ENCODE measurements at regions not wholly inside any gene's neighbourhood (a gene's known extent, or its start where the extent isn't known, plus 50 kb on each side); places are given as distances from the start of the nearest gene placed in this dataset.
A peak's percentile ranks its signal among the peaks of the same experiment; 100 is the strongest.
"Not testable (repeated sequence)": the region's sequence is repeated elsewhere in the genome, so short reads cannot be mapped to it uniquely, and the experiment has no call there.

DNA sequence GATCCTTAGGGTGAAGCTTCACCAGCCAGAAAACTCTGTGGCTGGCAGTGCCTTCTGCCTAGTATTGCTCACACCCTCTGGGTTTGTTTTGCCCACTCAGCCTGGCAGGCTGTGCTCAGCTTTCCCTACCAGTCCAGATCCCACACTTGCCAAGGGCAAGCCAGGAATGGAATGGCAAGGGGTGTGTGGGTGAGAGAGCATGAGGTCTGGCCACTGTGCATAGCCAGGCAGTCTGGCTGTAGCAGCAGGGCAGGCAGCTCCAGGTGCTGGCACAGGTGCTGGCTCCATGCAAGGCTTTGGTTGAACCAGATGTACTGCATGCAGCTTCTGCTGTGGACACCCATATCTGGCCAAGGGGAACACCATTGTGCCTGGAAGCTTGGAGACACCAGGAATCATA is 1720.3 kb downstream of the HACE1 start:
- DNase-seq: no peak

DNA sequence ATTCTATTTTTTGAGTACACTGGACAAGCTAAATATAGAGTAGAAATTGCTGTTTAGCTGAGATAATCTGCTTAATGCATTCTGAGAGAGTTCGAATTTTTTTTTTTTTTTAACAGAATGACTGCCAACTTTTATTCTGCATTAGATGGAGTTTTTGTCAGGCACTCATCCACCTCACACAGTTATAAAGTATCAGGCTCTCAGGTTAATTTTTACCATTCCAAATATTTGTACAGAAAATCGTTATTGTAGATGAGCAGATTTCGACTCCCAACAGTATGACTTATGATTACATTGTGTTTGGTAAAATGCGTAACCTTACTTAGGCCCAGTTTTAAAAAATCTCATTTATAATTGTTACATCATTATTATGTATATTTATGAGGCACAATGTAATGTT is 1731.0 kb downstream of the GRIK2 start:
- no peak for DNase-seq

DNA sequence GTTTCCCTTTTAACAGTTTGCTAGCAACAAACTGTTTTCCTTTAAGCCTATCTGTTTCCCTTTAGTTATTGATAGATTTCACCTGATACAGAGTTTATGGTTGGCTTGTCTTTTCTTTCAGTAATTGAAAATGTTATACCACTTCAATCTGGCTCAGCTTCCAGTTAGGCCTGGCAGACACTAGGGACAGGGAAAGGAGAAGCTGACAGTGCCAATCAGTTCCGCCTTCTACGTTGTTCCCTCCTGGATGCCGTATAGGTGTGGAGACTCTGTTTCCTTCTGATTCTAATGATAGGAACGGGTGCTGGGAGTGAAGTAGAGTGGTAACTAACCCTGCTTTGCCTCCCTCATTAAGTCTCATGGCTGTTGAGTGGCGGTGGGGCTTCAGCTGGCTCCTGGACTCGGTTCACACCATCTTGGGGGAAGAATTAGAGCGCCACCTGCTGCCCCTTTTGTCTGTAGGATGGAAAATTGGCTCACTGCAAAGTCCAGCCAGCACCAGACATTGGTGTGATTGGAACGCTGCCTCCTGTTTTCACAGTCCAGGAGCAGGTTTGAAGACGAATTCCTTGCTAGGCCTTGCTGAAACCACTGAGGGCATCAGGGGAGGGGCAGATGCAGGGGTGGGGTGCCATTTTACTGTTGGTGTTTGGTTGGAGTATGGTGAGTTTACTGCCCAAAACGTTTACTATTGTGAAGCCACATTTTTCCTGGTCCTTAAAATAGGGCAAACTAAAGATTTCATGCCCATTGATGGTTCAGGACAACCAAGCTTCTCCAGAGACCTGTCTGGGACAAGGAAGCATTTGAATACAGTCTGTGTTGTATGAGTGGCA is 1729.5 kb downstream of the GRIK2 start:
- DNase-seq: peak; percentile 68

DNA sequence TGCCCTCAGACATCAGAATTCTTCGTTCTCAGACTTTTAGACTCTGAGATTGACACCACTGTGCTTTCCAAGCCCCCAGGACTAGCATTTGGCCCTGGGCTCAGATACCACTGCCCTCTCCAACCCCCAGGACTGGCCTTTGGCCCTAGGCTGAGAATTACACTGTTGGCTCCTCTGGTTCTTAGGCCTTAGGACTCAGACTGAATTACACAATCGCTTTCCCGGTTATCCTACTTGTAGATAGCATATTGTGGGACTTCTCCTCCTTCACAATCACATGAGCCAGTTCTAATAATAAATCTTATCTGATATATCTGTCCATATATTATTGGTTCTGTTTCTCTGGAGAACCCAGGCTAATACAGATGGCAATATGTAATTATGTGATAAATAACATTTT is 1725.5 kb downstream of the GRIK2 start:
- DNase-seq: no peak

DNA sequence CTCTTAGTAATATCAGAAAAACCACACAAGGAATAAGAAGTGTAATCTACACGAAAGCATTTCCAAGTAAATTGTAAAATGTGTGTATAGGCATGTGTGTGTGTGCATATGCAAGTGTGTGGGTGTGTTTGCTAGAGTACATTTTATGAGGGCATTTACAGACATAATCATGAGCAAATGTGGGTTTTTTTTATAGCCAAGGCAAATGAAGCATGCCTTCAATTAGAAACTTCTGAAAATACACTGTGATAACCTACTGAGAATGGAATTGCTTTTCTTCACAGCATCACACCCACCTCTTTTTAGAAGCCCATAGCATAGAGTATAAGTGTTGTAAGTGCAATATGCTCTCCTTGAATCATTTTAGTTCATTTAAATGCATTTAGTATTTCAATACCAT is 1721.1 kb downstream of the GRIK2 start:
- DNase-seq: no peak

DNA sequence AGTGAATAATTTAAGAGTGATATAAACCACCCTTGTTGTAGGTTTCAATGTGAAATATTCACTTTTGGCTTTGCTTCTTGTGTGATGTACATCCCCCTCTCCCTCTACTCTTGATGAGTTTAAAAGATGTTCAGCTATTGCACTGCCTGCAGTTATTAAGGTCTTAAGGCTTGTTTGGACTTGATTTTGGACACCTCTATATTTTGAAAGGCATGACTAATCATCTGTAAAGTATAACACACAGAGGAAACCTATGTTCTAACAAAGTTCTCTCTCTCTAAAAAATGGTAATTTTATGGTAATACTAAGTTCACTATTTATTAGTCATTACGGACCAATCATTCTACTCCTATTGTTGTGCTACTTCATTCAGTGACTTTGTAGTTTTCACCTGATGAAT is 1719.9 kb downstream of the GRIK2 start:
- DNase-seq: no peak

DNA sequence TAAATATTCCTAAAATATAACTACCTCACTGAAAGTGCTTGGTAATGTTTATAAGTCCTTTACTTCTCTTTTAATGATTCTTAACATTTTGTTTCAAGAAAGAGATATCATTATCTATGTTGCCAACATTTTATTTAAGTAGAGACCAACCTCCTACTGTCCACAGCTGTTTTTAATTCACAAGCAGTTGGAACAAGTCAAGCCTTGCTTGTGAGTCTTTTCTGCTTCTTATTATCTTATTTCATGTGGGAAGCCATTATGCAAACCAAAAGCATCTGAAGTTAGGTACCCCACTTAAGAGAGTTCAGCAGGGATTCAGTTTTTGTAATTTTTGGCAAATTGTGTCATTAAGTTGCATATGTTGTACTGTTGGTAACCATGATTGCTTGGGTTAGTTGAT is 1714.5 kb downstream of the GRIK2 start:
- no peak for DNase-seq

DNA sequence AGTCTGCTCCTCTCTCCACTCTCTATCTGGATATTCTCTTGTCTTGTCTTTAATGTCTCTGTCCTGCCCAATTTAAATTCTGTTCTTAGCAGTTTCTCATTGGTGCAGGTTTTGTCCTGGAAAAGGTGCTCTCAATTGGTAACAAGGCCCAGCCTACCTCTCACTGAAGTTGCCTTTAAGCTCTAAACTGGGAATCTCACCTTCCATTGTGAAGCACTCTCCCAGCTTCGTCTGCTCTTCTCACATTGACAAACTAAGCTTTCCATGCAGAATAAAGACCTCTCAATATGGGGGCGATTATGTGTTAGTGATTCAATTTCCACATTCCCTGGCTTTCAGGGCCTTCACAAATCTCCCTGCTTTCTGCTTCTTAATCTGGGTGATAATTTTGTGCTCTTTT is 1712.2 kb downstream of the GRIK2 start:
- no peak for DNase-seq

DNA sequence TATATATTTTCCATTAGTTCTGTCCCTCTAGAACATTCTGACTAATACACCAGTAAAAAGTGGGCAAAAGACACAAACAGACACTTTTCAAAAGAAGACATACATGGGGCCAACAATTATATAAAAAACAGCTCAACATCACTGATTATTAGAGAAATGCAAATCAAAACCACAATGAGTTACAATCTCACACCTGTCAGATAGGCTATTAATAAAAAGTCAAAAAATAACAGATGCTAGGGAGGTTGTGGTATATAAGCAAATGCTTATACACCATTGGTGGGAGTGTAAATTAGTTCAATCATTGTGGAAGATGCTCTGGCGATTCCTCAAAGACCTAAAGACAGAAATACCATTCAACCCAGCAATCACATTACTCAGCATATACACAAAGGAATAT is 1707.8 kb downstream of the GRIK2 start:
- no peak for DNase-seq

DNA sequence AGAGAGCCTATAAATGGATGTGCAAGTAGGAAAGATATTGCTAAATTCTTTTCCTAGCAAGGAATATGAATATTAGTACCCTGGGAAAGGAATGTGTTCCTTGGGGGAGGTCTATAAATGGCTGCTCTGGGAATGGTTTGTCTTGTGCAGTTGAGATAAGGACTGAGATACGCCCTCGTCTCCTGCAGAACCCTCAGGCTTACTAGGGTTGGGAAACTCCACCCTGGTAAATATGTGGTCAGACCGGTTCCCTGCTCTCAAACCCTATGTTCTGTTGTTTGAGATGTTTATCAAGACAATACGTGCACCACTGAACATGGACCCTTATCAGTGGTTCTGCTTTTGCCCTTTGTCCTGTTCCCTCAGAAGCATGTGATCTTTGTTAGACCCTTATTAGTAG is 1698.9 kb downstream of the GRIK2 start:
- not testable (repeated sequence) for DNase-seq

DNA sequence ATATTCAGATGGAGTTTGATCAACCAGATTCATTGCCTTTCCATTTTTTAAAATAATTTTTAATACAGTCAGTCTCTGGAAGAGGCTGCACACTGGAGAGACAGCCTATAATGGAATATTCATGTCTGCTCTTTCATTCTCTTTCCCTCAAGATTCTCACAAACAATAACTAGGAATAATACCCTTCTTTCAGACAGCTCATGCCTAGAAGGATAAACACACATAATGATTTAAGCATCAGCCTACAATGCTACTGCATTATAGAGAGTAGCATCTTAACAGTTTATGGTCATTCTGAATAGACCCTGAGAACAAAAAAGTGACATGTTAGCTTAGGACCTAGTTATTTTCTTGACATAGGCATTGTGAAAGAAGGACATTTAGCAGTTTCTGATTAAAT is 1692.3 kb downstream of the GRIK2 start:
- no peak for DNase-seq

DNA sequence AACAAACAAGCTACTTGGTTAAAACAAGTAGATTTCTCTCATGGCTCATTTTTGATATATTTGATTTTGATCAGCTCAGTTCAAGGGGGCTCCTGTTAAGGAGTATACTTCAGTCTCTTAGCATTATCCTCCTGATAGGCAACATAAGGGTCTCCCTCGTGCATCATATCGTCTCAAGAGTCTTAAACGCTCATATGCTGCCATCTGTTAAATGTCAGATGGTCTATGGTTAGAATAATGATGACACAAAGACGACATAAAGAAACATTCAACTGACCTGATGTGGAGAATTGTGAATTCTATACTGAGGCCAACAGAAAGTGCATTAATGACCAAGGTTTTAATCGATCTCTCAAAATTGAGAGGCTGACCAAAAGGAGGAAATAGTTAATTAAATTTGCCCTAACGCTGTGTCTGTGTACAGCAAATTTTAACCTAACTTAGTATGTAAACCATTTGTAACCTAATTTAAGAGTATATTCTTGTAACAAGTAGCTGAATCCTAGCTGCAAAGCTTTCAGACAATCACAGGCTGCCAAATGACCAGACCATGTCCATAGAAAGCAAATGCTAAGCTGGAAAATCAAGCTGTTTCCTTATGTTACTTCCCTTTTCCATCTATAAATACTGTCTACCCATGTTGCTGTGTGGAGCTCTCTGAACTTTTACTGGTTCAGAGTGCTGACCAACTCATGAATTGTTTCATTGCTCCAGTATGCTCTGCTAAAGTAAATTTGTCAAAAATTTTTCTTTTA is 1688.5 kb downstream of the GRIK2 start:
- DNase-seq: no peak

DNA sequence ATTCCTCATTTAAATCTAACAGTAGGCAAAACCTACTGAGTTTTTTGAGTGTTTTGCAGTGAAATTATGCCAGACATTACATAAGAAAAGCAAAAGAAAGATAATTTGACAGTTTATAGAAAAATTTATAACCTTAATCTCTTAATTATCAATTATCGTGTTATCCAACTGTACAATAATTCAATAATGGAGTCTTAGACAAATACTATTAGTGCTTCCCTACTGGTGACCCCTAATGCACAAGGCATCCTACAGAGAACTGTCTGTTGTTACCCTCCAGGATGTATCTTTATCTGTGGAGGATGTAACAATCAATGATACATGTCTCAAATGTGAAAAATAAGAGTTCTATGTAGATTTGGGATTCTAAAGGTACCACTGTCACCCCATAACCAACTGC is 1687.6 kb downstream of the GRIK2 start:
- no peak for DNase-seq

DNA sequence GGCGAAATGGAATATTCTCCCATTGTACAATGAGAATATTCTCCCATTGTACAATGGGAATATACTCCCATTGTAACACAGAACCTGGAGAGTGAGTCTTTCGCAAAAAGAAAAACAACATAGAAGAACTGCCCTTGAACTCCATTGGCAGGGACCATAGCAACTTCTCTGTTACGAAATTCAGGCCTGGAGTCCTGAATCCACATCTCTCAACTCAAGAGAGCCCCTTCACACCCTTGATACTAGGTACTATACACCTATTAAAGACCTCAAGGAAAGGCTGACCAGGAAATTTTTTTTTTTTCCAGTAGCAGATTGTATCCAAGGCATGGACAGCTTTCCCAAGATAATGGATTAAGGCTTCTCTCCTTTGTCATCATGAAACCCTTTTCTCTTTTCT is 1687.0 kb downstream of the GRIK2 start:
- DNase-seq: no peak

DNA sequence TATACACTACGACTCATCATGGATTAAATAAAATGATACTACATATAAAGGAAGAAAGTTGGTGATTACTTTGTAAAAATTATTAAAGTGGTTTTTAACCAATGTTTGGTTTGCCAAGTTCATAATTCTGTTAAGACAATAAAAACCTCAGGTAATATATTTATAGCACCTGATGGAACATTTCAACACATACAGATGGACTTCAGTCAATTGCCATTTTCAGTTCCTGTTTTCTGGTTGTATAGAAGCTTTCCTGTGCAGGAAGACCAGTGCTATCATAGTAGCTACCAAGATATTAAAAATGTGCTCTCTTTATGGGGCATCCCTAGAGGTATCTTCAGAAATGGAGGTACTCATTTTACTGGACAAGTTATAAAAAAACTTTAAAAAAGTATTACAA is 1686.4 kb downstream of the GRIK2 start:
- no peak for DNase-seq

DNA sequence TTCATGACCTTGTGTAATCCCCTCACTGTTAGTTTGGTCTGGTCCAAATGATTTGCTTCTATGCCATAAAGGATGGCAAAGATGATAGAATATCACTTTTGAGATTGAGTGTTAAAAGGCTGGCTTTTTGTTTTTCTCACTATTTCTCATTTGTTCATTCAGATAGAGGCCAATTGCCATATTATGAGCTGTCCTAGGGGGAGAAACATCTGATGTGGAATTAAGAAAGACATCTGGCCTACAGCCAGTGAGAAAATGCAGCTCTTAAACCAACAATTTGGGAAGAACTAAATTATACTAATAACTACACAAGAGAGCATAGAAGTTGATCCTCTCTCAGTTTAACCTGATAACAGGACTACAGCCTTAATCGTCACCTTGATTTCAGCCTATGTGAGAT is 1668.6 kb downstream of the GRIK2 start:
- no peak for DNase-seq

DNA sequence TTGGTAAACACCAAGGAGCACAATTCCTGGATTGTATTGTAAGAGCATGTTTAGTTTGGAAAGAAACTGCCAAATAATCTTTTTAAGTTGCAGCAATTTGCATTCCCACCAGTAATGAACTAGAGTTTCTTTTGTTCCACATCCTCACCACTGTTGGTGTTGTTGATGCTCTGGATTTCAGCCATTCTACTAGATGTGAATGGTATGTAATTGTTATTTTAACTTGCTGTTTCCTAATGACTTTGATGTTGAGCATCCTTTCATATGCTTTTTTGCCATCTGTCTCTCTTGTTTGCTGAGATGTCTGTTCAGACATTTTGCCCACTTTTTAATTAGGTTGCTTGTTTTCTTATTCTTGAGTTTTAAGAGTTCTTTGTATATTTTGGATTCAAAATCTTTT is 1654.1 kb downstream of the GRIK2 start:
- DNase-seq: no peak

DNA sequence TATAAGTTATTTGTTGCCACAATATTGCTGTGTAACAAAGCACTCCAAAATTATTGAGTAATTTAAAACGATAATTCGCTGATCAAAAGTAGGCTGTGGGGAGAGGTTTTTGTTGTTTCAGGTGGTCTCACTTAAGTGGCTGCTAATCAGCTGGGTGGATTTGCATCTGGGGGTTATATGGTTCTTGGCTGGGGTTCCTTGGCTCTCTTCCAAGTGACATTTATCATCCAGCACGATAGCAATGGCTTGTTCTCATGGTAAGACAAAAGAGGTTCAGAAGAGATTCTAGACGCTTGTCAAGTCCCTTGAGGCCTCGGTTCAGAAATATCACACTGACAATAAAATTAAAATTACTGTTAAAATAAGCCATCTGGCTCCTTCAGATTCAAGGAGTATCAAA is 1648.8 kb downstream of the GRIK2 start:
- no peak for DNase-seq

DNA sequence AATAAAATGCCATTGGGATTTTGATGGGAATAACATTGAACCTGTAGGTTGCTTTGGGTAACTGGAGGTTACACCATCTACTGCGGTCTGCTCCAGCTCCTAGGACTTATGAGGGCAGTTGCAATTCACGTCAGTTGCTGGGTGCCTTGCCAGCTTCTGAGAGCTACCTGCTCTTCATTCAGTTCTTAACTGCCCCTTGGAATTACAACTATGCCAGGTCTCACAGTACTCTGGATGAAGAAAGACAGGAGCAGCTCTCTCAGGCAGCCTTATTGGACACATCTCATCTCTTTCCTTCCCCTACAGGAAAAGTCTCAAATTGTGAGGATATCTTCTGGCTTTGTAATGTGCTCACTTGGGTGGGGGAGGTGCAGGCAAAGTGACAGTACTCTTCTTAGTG is 1643.3 kb downstream of the GRIK2 start:
- no peak for DNase-seq

DNA sequence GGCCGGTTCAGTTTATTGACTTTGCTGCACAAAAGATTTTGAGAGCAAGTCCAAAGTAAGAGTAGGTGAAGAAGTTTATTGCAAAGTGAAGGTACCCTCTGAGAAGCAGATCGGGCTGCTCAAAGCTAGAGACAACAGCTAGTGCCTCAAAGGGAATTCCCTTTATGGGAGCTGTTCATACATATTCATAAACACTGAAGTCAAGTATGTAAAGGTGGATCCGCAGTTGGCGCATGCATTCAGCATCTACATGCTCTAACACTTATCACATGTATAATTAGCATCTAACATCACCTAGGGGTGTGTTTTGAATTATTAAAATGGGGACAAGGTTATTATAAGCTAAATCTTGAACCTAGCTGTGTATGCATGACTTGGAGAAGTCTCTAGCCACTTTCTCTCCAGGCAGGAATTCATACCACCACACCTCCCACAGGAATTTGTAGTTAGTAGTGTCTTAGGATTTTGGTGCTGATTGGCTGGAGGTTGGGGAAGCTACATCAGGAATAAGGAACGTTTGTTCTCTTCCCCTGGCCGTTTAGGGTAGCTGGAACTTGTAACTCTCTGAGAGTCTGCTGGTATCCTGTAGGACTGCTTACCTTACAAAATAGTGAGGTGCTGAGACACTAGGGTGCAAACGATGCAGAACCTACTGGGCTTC is 1633.9 kb downstream of the GRIK2 start:
- DNase-seq: no peak

DNA sequence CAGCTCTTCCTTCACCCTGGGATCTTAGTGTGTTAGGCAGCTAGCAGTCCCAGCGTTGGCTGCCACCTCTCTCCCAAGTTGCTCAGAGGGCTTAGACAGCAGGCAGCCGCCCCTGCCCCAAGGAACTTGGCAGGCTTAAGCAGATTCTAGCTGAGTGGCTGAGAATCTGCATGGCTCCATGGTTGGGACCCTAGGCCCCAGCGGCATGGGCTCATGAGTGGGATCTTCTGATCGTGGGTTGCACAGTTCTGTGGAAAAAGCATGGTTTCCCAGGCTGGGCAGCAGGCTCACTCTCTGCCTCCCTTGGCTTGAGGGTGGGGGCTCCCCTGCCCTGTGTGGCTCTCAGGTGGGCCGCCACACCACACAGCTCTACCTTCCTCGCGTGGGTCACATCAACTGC is 1624.9 kb downstream of the GRIK2 start:
- no peak for DNase-seq

DNA sequence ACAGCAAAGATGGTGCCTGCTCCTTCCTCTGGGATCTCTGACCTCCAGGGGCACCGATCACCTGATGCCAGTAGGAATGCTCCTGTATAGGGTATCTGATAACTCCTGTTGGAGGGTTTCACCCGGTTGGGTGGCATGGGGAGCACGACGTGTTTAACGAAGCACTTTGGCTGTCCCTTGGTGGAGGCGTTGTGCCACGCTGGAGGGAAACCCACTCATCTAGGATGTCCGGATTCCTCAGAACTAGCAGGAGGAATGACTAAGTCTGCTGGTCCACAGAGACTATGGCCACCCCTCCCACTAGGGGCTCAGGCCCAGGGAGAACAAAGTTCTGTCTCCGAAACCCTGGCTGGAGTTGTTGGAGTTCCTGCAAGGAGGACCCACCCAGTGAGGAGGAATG is 1624.4 kb downstream of the GRIK2 start:
- no peak for DNase-seq

DNA sequence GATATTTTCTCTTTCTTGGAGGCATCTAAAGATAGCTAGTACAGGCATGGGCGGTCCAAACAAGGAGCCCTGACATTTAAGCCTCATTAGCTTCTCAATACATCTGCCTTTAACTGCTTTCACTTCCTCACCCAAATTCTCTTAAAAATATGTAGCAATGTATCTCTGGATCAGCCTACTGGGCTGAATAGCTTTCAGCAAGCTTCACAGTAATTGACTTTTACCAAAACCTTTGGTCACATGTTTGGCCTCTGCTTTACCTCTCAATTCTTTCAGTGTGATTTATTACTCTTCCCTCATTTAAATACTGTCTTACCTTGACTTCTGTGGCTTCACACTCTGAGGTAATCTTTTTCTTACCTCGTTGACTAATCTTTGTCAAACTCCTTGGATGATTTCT is 1618.1 kb downstream of the GRIK2 start:
- no peak for DNase-seq

DNA sequence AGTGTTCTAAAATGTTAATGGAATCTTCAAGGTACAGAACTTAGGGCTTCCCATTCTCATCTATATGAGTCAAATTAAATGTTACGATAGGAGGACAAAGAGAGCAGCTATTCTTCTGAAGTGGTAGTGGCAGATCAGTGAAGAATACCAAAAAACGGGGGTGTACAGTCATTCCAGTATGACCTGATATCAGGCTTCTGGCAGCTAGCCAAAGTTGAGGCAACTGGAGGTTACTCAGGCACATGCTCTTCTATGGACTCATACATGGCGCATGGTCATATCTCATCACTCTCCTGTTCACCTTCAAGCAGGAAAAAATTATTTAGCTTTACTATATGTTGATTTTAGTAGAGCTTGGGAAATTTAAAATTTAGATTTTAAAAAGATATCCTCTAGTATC is 1608.8 kb downstream of the GRIK2 start:
- no peak for DNase-seq

Measured in right kidney (tissue), 1 donor.